Hepatocyte (in vitro differentiated cells): ENCODE measurements at regions not wholly inside any gene's neighbourhood (a gene's known extent, or its start where the extent isn't known, plus 50 kb on each side); places are given as distances from the start of the nearest gene placed in this dataset.

Experiments
- DNase-seq: peaks from one replicate; pipeline ENCODE4 v3.0.0-alpha.2; 2016; ENCODE audit warnings: low spot score
- H2AFZ ChIP-seq: fragments of 200-600 bp; sonication (generic); 2 replicates; pipeline ENCODE4 v1.6.0; 2016; ENCODE audit warnings: antibody characterized with exemption, mild to moderate bottlenecking
- H3K27ac ChIP-seq: fragments of 200-600 bp; sonication (generic); 2 replicates; pipeline ENCODE4 v1.5.1; 2016; ENCODE audit warnings: mild to moderate bottlenecking
- H3K27me3 ChIP-seq: fragments of 200-600 bp; sonication (generic); 2 replicates; pipeline ENCODE4 v1.6.1; 2016
- H3K36me3 ChIP-seq: fragments of 200-600 bp; sonication (generic); replicated peaks from 2 replicates; pipeline ENCODE4 v1.5.1; 2016; ENCODE audit warnings: low read depth; ENCODE audit not compliant: insufficient read depth
- H3K4me1 ChIP-seq: fragments of 200-600 bp; sonication (generic); 2 replicates; pipeline ENCODE4 v1.5.1; 2016; ENCODE audit warnings: mild to moderate bottlenecking, moderate library complexity; ENCODE audit not compliant: insufficient read depth
- H3K4me2 ChIP-seq: fragments of 200-600 bp; sonication (generic); 2 replicates; pipeline ENCODE4 v1.6.0; 2016
- H3K4me3 ChIP-seq: fragments of 200-600 bp; sonication (generic); 2 replicates; pipeline ENCODE4 v1.5.1; 2016; ENCODE audit warnings: mild to moderate bottlenecking
- H3K79me2 ChIP-seq: fragments of 200-600 bp; sonication (generic); 2 replicates; pipeline ENCODE4 v1.6.0; 2017; ENCODE audit warnings: mild to moderate bottlenecking
- H3K9me2 ChIP-seq: fragments of 200-600 bp; sonication (generic); replicated peaks from 2 replicates; pipeline ENCODE4 v1.6.0; 2017; ENCODE audit warnings: mild to moderate bottlenecking; ENCODE audit not compliant: insufficient read depth
- H3K9me3 ChIP-seq: fragments of 200-600 bp; sonication (generic); 2 replicates; pipeline ENCODE4 v1.5.1; 2016; ENCODE audit warnings: low read depth, mild to moderate bottlenecking
- H4K20me1 ChIP-seq: fragments of 200-600 bp; sonication (generic); 2 replicates; pipeline ENCODE4 v1.6.0; 2016; ENCODE audit warnings: mild to moderate bottlenecking; ENCODE audit not compliant: insufficient read depth, poor library complexity, severe bottlenecking
- EZH2 ChIP-seq: fragments of 200-600 bp; sonication (generic); IDR thresholded peaks from 2 replicates; pipeline ENCODE4 v1.6.1; 2016; ENCODE audit warnings: antibody characterized with exemption, mild to moderate bottlenecking, borderline replicate concordance
- EZH2phosphoT487 ChIP-seq: fragments of 200-600 bp; sonication (generic); IDR thresholded peaks from one replicate; pipeline ENCODE4 v1.6.1; 2018; ENCODE audit warnings: antibody characterized with exemption, mild to moderate bottlenecking, low read depth, moderate library complexity; ENCODE audit not compliant: unreplicated experiment, severe bottlenecking
- WGBS: methylation state at CpG from one replicate; pipeline ENCODE4 v1.1.6; 2016; ENCODE audit warnings: low lambda C conversion rate; ENCODE audit errors: missing lambda C conversion rate; 5-methylcytosine and 5-hydroxymethylcytosine counted together
- TF ChIP-seq, protein P1 (sequence below): fragments of 200-600 bp; sonication (generic); IDR thresholded peaks from 2 replicates; pipeline ENCODE4 v1.5.1; 2016; ENCODE audit warnings: antibody characterized with exemption, mild to moderate bottlenecking; ENCODE audit not compliant: poor library complexity

GRCh38 chr3:162865466-162865865 lies 1368.9 kb downstream of the OTOL1 start:
- Histone ChIP-seq H3K79me2 (no peaks in the 10 kb centered on the region), H3K9me2 (no peaks in the 10 kb centered on the region), H3K9me3 (no peaks in the 10 kb centered on the region), H4K20me1 (no peaks in the 10 kb centered on the region), H3K27ac (no peak overlapping the region), H2AFZ (no peak overlapping the region), H3K36me3 (no peaks in the 10 kb centered on the region), H3K4me2 (no peak overlapping the region), H3K4me1 (no peaks in the 10 kb centered on the region), H3K4me3 (no peak overlapping the region), H3K27me3 (no peaks in the 10 kb centered on the region)
- WGBS, result 64% methylated on average over 1 of the region's 1 CpG
- no peak for DNase-seq
- no peak for TF ChIP-seq EZH2phosphoT487
- TF ChIP-seq, protein P1, sequence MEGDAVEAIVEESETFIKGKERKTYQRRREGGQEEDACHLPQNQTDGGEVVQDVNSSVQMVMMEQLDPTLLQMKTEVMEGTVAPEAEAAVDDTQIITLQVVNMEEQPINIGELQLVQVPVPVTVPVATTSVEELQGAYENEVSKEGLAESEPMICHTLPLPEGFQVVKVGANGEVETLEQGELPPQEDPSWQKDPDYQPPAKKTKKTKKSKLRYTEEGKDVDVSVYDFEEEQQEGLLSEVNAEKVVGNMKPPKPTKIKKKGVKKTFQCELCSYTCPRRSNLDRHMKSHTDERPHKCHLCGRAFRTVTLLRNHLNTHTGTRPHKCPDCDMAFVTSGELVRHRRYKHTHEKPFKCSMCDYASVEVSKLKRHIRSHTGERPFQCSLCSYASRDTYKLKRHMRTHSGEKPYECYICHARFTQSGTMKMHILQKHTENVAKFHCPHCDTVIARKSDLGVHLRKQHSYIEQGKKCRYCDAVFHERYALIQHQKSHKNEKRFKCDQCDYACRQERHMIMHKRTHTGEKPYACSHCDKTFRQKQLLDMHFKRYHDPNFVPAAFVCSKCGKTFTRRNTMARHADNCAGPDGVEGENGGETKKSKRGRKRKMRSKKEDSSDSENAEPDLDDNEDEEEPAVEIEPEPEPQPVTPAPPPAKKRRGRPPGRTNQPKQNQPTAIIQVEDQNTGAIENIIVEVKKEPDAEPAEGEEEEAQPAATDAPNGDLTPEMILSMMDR, result no peak
- no peak for TF ChIP-seq EZH2

DNA sequence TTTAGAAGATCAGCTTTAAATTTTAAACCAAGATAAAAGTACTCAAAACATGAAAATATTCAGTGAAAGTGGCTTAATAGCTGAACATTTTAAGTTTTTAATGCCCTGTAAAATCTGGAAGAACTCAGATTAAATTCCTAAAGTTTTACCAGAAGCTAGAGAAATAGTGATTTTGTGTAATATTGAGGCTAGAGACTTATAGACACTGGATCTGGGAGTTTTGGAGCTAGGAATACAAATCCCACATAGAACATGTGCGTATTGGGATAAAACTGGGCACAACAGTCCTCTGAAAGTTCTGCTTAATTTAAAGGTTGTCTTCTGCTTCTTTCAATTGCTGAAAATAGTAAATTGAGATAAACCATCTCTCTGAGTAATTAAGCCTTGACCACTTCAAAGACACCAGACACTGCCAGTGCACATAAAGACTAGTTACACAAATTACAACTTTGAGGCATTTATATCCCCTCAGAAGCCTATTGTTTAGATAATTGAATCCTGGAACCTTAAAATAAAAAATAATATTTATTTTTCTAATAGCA lies 1382.5 kb downstream of the OTOL1 start:
- Histone ChIP-seq H3K9me2 (no peaks in the 10 kb centered on the region), H2AFZ (no peak overlapping the region), H3K9me3 (no peaks in the 10 kb centered on the region), H3K4me3 (no peak overlapping the region), H4K20me1 (no peaks in the 10 kb centered on the region), H3K27ac (no peak overlapping the region), H3K4me2 (no peak overlapping the region), H3K79me2 (no peaks in the 10 kb centered on the region), H3K4me1 (no peaks in the 10 kb centered on the region), H3K36me3 (no peaks in the 10 kb centered on the region), H3K27me3 (no peaks in the 10 kb centered on the region)
- 70% methylated on average over 1 of the region's 1 CpG for WGBS
- DNase-seq, result no peak
- TF ChIP-seq EZH2 (no peak), EZH2phosphoT487 (no peak)
- TF ChIP-seq, protein P1, result no peak

GRCh38 chr3:162884373-162884772 lies 1387.8 kb downstream of the OTOL1 start:
- DNase-seq, result no peak
- Histone ChIP-seq H3K9me2 (no peaks in the 10 kb centered on the region), H3K27me3 (no peaks in the 10 kb centered on the region), H4K20me1 (no peaks in the 10 kb centered on the region), H2AFZ (no peak overlapping the region), H3K4me1 (no peaks in the 10 kb centered on the region), H3K4me2 (no peak overlapping the region), H3K79me2 (no peaks in the 10 kb centered on the region), H3K4me3 (no peak overlapping the region), H3K36me3 (no peaks in the 10 kb centered on the region), H3K9me3 (no peaks in the 10 kb centered on the region), H3K27ac (no peak overlapping the region)
- no peak for TF ChIP-seq EZH2phosphoT487
- TF ChIP-seq, protein P1, result no peak
- TF ChIP-seq EZH2, result no peak
- WGBS, result 76% methylated on average over 2 of the region's 2 CpGs
